OCI-LY1 (cell line): ENCODE measurements at regions not wholly inside any gene's neighbourhood (a gene's known extent, or its start where the extent isn't known, plus 50 kb on each side); places are given as distances from the start of the nearest gene placed in this dataset.
"Not testable (repeated sequence)": the region's sequence is repeated elsewhere in the genome, so short reads cannot be mapped to it uniquely, and the experiment has no call there.

Experiments used
- EZH2 ChIP-seq: fragments of 200-600 bp; sonication (generic), shearing (Covaris generic); IDR thresholded peaks from 2 replicates; pipeline ENCODE4 v1.8.0; 2017; ENCODE audit warnings: borderline replicate concordance, mixed run types, mild to moderate bottlenecking, antibody characterized with exemption, low read length, moderate library complexity, mixed read lengths
- TF ChIP-seq, protein P1 (sequence below): fragments of 200-600 bp; sonication (generic), shearing (Covaris generic); IDR thresholded peaks from 2 replicates; pipeline ENCODE4 v1.5.1; 2017; ENCODE audit warnings: mild to moderate bottlenecking, antibody characterized with exemption, low read length, moderate library complexity, mixed read lengths

GRCh38 chr7:6903289-6903688, 77.2 kb upstream of the CCZ1B start:
- TF ChIP-seq, protein P1, sequence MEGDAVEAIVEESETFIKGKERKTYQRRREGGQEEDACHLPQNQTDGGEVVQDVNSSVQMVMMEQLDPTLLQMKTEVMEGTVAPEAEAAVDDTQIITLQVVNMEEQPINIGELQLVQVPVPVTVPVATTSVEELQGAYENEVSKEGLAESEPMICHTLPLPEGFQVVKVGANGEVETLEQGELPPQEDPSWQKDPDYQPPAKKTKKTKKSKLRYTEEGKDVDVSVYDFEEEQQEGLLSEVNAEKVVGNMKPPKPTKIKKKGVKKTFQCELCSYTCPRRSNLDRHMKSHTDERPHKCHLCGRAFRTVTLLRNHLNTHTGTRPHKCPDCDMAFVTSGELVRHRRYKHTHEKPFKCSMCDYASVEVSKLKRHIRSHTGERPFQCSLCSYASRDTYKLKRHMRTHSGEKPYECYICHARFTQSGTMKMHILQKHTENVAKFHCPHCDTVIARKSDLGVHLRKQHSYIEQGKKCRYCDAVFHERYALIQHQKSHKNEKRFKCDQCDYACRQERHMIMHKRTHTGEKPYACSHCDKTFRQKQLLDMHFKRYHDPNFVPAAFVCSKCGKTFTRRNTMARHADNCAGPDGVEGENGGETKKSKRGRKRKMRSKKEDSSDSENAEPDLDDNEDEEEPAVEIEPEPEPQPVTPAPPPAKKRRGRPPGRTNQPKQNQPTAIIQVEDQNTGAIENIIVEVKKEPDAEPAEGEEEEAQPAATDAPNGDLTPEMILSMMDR: not testable (repeated sequence)
- not testable (repeated sequence) for TF ChIP-seq EZH2
